Activated CD8-positive, alpha-beta memory T cell treated with anti-CD3 and anti-CD28 coated beads for 36 hours (primary cell): ENCODE measurements at regions not wholly inside any gene's neighbourhood (a gene's known extent, or its start where the extent isn't known, plus 50 kb on each side); places are given as distances from the start of the nearest gene placed in this dataset.
"Not testable (repeated sequence)": the region's sequence is repeated elsewhere in the genome, so short reads cannot be mapped to it uniquely, and the experiment has no call there.

Experiments
- CTCF ChIA-PET: fragments of 350-600 bp; sonication (Branson Sonifier 250); formaldehyde crosslinking; loops from one replicate; lab custom pipeline; 2021; ENCODE audit warnings: antibody characterized with exemption; lab: Charles Lee
- POLR2A ChIA-PET: fragments of 350-600 bp; sonication (Branson Sonifier 250); formaldehyde crosslinking; loops from one replicate; lab custom pipeline; 2021; ENCODE audit warnings: antibody characterized with exemption; lab: Charles Lee

- POLR2A ChIA-PET, CTCF ChIA-PET: not testable (repeated sequence)
Measured at GRCh38 chr4:59560141-59560648, 1639.9 kb upstream of the ADGRL3 start.

DNA sequence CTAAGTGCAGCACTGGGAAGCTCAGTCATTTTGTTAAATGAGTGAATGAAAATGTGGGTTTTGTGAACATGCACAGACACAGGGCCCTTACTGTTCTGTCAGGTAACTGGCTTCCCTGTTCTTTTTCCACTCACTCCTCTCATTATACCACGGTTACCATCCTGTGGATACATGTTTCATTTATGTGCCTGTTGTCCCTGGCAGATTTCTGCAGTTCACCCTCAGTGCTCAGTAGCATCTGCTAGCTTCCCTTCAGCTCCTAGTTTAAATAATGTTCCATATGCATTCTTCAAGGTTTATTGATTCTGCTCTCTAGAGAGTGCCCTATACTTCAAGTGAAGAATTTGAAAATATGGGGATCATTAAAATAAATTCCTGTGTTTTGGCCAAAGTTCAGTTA lies 1634.3 kb upstream of the ADGRL3 start:
- ChIA-PET POLR2A (no interaction called here), CTCF (no interaction called here)

- CTCF ChIA-PET: no interaction called here
- POLR2A ChIA-PET: no interaction called here
Measured at GRCh38 chr4:59570860-59571476, 1629.2 kb upstream of the ADGRL3 start.

DNA sequence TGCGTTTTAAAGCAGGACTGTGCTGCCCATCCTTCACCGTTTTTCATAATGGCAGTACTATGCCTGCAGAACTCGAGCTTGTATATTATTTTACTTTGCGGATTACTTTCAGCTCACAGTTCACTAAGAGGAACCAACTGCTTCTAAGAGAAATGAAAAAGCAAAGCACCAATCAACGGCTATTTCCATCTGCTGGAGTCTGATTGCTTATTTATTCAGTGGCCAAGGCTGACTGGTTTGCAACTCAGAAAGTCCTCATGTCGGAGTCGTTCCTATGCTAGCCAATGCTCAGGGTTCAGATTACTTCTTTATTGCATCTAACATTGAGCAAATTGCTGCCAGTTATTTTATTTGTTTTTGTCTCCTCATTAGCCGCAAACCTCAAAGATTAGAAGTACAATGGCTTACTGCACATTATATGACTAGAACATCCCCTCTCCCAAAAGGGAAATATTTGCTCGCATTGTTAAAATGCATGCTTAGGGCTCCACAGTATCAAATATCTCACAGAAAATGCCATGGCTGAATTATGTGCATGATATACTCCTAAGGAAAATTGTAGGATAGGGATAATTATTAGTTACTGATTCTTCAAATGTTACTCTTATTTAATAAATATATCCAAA lies 1628.2 kb upstream of the ADGRL3 start:
- ChIA-PET POLR2A (interaction anchor here (0.5 kb wide), 1 partner anchor 164 kb away, joined by 3 read pairs; no protein-coding TSS in a partner anchor), CTCF (no interaction called here)

GRCh38 chr4:59583845-59584568 lies 1616.1 kb upstream of the ADGRL3 start:
- ChIA-PET CTCF (no interaction called here), POLR2A (no interaction called here)

- POLR2A ChIA-PET: no interaction called here
- CTCF ChIA-PET: no interaction called here
Measured at GRCh38 chr4:59597536-59598329, 1602.4 kb upstream of the ADGRL3 start.

DNA sequence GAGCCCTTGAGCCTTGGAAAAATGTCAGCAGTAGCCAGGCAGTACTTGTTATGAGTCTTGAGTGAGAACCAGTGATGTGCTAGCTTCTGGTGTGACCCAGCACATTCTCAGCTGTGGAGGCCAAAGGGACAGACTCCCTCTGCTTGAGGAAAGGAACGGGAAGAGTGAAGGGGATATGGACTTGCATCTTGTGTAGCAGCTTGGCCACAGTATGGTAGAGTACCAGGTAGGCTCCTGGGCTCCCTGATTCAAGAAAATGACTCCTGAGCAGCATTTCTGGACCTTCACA lies 1601.9 kb upstream of the ADGRL3 start:
- ChIA-PET POLR2A (no interaction called here), CTCF (no interaction called here)

DNA sequence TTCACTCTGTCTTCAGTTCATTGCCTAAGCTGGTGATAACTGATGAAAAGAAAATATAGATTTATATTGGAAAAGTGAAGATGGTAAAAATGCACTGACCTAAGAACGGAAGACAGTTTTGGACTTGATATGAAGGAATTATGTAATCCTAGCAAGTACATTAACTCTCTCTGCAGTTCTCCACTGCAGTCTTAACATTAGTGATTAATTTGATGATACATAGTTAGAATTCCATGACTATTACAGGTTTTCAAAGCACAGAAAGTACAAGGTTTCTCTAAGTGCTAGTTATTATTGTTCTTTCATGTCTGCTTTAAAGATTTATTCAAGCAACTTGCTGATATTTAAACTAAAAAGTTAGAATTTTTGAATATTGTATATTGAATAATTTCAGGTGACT lies 1591.7 kb upstream of the ADGRL3 start:
- CTCF ChIA-PET: no interaction called here
- POLR2A ChIA-PET: no interaction called here

GRCh38 chr4:59612235-59612634 lies 1587.9 kb upstream of the ADGRL3 start:
- ChIA-PET POLR2A (no interaction called here), CTCF (no interaction called here)

DNA sequence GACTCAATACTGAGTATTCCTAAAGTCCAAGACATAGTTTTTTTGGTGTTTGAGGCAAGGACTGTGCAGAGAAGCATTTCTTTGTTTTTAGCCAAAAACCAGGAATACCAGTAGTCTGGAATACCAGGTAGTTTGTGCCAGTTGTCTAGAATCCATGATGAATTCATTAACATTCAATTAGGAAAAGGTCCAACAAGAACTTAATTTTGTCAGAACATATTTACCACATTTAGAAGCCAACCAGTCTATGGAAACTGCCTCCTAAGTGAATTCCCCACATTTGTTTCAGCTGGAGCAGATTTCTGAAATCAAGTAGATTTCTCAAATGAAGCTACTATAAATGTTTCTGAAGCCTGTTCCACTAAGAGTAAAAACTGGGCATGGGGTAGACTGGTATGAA lies 1584.8 kb upstream of the ADGRL3 start:
- POLR2A ChIA-PET: no interaction called here
- CTCF ChIA-PET: no interaction called here

GRCh38 chr4:59629348-59629747 lies 1570.8 kb upstream of the ADGRL3 start:
- ChIA-PET POLR2A (no interaction called here), CTCF (no interaction called here)

DNA sequence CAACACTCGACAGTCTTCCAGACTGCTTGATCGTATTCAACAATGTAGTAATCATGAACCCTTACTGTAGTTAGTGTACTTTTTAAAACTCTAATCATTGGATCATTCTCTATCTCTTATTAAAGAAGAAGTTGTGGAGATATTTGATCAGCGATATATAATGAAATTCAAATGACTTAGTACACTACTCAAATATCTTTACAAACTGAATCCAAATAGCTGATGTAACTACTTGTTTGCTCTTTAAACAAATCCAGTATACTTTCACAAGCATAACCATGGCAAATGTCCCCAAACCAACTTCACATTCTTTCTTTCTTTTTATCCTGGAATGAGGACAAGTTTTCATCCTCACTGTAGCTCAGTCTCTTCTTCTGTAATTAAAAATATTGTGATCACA lies 1569.9 kb upstream of the ADGRL3 start:
- POLR2A ChIA-PET: no interaction called here

GRCh38 chr4:59630922-59631321 lies 1569.2 kb upstream of the ADGRL3 start:
- CTCF ChIA-PET: no interaction called here

More for the DNA sequence above, 1569.9 kb upstream of the ADGRL3 start:
- CTCF ChIA-PET: no interaction called here

GRCh38 chr4:59637596-59637995 lies 1562.5 kb upstream of the ADGRL3 start:
- ChIA-PET POLR2A (no interaction called here), CTCF (no interaction called here)

More at GRCh38 chr4:59630922-59631321, 1569.2 kb upstream of the ADGRL3 start:
- POLR2A ChIA-PET: no interaction called here

- ChIA-PET CTCF (no interaction called here), POLR2A (no interaction called here)
Measured at GRCh38 chr4:59643682-59644081, 1556.4 kb upstream of the ADGRL3 start.

DNA sequence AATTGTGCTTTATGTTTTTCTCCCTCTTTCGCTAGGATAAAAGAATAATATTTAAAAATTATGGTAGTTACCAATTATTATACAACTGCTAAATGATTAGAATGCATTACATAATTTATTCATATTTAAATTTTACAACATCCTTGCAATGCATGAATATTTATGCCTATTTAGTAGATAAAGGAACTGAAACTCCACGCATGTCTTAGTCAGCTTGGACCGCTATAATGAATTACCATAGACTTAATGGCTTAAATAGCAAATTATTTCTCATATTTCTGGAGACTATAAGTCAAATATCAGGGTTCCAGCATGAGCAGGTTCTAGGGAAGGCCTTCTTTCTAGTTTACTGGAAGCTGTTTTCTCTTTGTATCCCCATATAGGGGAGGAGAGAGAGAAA lies 1555.4 kb upstream of the ADGRL3 start:
- POLR2A ChIA-PET: no interaction called here
- CTCF ChIA-PET: no interaction called here

- POLR2A ChIA-PET: no interaction called here
- CTCF ChIA-PET: no interaction called here
Measured at GRCh38 chr4:59646082-59646481, 1554.0 kb upstream of the ADGRL3 start.

- CTCF ChIA-PET: no interaction called here
- POLR2A ChIA-PET: no interaction called here
Measured at GRCh38 chr4:59647011-59647410, 1553.1 kb upstream of the ADGRL3 start.

- POLR2A ChIA-PET: no interaction called here
Measured at GRCh38 chr4:59647500-59647899, 1552.6 kb upstream of the ADGRL3 start.

DNA sequence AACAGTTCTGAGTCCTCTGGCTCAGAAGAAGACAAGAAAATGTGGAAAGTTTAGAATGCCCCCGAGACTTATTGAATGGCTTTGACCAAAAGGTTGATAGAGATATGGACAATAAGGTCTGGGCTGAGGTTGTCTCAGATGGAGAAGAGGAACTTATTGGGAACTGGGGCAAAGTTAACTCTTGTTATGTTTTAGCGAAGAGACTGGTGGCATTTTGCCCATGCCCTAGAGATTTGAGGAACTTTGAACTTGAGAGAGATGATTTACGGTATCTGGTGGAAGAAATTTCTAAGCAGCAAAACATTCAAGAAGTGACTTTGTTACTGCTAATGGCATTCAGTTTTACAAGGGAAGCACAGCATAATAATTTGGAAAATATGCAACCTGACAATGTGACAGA lies 1549.3 kb upstream of the ADGRL3 start:
- ChIA-PET CTCF (no interaction called here), POLR2A (no interaction called here)

More at GRCh38 chr4:59647500-59647899, 1552.6 kb upstream of the ADGRL3 start:
- CTCF ChIA-PET: no interaction called here
